ENCODE measurements at regions not wholly inside any gene's neighbourhood (a gene's known extent, or its start where the extent isn't known, plus 50 kb on each side); places are given as distances from the start of the nearest gene placed in this dataset.

DNA sequence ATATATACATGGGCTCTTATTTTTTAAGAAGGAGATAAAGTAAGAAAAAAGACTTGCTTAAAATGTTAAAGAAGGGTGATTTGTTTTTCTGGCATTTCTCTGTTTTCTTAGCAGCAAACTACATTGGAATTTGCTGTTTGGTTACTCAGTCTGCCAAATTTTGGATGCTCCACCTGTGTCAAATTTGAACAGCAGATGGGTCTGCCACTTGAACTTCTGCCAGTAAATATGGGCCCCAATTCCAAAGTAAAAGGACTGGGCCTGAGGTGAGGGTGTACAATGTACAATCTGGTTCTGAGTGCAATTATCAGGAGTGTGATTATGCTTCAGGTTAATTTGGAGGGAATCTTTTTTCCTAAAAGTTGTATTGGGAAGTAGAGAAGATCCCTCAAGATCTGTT lies 794.5 kb downstream of the DSC3 start:
- BruUV-seq (replicated peaks), result no TSS peak
- CTCF ChIA-PET, result no interaction called here
- Histone ChIP-seq H3K4me2 (ENCODE audit: control insufficient read depth, insufficient read depth) (no peak overlapping the region), H4K20me1 (ENCODE audit: control insufficient read depth, insufficient read depth) (no peaks in the 10 kb centered on the region), H3K9me3 (replicated peaks; ENCODE audit: control insufficient read depth, insufficient read depth, low read length) (no peaks in the 10 kb centered on the region), H3K36me3 (ENCODE audit: control insufficient read depth in 2 of 2, insufficient read depth in 2 of 2, low read length in 1 of 2) (no peaks in the 10 kb centered on the region), H3K4me3 (no peak overlapping the region), H3K9ac (ENCODE audit: control insufficient read depth, insufficient read depth, low read length) (no peak overlapping the region), H3K27ac (ENCODE audit: control insufficient read depth, insufficient read depth) (no peak overlapping the region), H2AFZ (ENCODE audit: control insufficient read depth, low read depth, low read length) (no peak overlapping the region), H3K4me1 (ENCODE audit: control insufficient read depth, insufficient read depth, low read length) (no peaks in the 10 kb centered on the region), H3K79me2 (ENCODE audit: control insufficient read depth, insufficient read depth, low read length) (no peaks in the 10 kb centered on the region), H3K27me3 (replicated peaks in 1 of 2; ENCODE audit: control insufficient read depth in 2 of 2, insufficient read depth in 2 of 2, low read length in 1 of 2) (no peaks in the 10 kb centered on the region)
- FAIRE-seq, result no peak
- TF ChIP-seq ZBED1 (IDR thresholded peaks at IDR 0.05; ENCODE audit: borderline replicate concordance), result no peak
- TF ChIP-seq CHD4 (IDR thresholded peaks at IDR 0.05), result no peak
- no peak for TF ChIP-seq CBFB (IDR thresholded peaks at IDR 0.05; ENCODE audit: low read depth)
- TF ChIP-seq KLF5 (IDR thresholded peaks at IDR 0.05; ENCODE audit: partially characterized antibody), result no peak
- TF ChIP-seq TCF3 (IDR thresholded peaks at IDR 0.05; ENCODE audit: borderline replicate concordance, insufficient read depth, low read depth, low read length), result no peak
- TF ChIP-seq CUX1 (IDR thresholded peaks at IDR 0.05; ENCODE audit: insufficient replicate concordance, low read depth, low read length), result no peak
- no peak for TF ChIP-seq ATF2 (IDR thresholded peaks at IDR 0.05; ENCODE audit: low read length)
- TF ChIP-seq SMAD1 (IDR thresholded peaks at IDR 0.05; ENCODE audit: low read depth, partially characterized antibody), result no peak
- no peak for TF ChIP-seq SMAD5 (IDR thresholded peaks at IDR 0.05; ENCODE audit: low read depth)
- no peak for TF ChIP-seq STAT1 (conservative IDR thresholded peaks at IDR 0.05)
- no peak for TF ChIP-seq CREB1 (IDR thresholded peaks at IDR 0.05; ENCODE audit: low read depth)
- TF ChIP-seq, protein P1, sequence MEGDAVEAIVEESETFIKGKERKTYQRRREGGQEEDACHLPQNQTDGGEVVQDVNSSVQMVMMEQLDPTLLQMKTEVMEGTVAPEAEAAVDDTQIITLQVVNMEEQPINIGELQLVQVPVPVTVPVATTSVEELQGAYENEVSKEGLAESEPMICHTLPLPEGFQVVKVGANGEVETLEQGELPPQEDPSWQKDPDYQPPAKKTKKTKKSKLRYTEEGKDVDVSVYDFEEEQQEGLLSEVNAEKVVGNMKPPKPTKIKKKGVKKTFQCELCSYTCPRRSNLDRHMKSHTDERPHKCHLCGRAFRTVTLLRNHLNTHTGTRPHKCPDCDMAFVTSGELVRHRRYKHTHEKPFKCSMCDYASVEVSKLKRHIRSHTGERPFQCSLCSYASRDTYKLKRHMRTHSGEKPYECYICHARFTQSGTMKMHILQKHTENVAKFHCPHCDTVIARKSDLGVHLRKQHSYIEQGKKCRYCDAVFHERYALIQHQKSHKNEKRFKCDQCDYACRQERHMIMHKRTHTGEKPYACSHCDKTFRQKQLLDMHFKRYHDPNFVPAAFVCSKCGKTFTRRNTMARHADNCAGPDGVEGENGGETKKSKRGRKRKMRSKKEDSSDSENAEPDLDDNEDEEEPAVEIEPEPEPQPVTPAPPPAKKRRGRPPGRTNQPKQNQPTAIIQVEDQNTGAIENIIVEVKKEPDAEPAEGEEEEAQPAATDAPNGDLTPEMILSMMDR (IDR thresholded peaks at IDR 0.05 in 2 of 3, conservative IDR thresholded peaks at IDR 0.05 in 1 of 3; ENCODE audit: control insufficient read depth in 2 of 3, extremely low read depth in 1 of 3, insufficient read depth in 1 of 3, low read depth in 3 of 3, low read length in 3 of 3), result no peak
- TF ChIP-seq FOS (IDR thresholded peaks at IDR 0.05; ENCODE audit: borderline replicate concordance, extremely low read depth, insufficient read length), result no peak
- TF ChIP-seq DPF2 (IDR thresholded peaks at IDR 0.05), result no peak
- no peak for DNase-seq (ENCODE audit: low read depth, low spot score)
- POLR2A ChIA-PET, result no interaction called here
- in situ Hi-C loops (cut with MboI) (no loop called here), intact Hi-C loops (cut with micrococcal nuclease; ENCODE audit: unreplicated experiment) (no loop called here)
- RAD21 ChIA-PET (ENCODE audit: unreplicated experiment), result no interaction called here
- ATAC-seq, result no peak
- SMC1A ChIA-PET (ENCODE audit: uncharacterized antibody, unreplicated experiment), result no interaction called here
